Mucosa of descending colon (tissue), 3 donors: ENCODE measurements at regions not wholly inside any gene's neighbourhood (a gene's known extent, or its start where the extent isn't known, plus 50 kb on each side); places are given as distances from the start of the nearest gene placed in this dataset.

Experiments
- ATAC-seq: fragments of 200-7000 bp; cut with Tn5 transposase; one replicate; pipeline ENCODE4 v1.9.1; 2020; ENCODE audit warnings: mild to moderate bottlenecking, moderate library complexity
- DNase-seq, 3 donors: peaks; one replicate each; pipeline ENCODE4 v3.0.0-alpha.2; 2020
- H3K36me3 ChIP-seq: fragments of 200-600 bp; one replicate; pipeline ENCODE4 v1.8.0; 2021; ENCODE audit warnings: low read depth, mild to moderate bottlenecking
- H3K4me1 ChIP-seq: fragments of 200-600 bp; one replicate; pipeline ENCODE4 v1.8.0; 2021; ENCODE audit warnings: low read depth, mild to moderate bottlenecking
- H3K4me3 ChIP-seq: fragments of 200-600 bp; one replicate; pipeline ENCODE4 v1.8.0; 2021; ENCODE audit warnings: mild to moderate bottlenecking
- H3K9me3 ChIP-seq: fragments of 200-600 bp; one replicate; pipeline ENCODE4 v1.8.0; 2021; ENCODE audit warnings: mild to moderate bottlenecking
- CTCF ChIP-seq: fragments of 200-600 bp; IDR thresholded peaks from one replicate; pipeline ENCODE4 v1.8.0; 2022; ENCODE audit warnings: antibody characterized with exemption, mild to moderate bottlenecking
- intact Hi-C, 2 donors: fragments of 100-400 bp; cut with DNase I in 1 of 2; cut with micrococcal nuclease in 1 of 2; formaldehyde crosslinking; loops; one replicate each; pipeline versions ENCODE4 v1.11.0 to v1.11.1; 2022; cut with DNase I, micrococcal nuclease
- donor health status: DM: no; HTN: no; CAD: no; lungs with moderate emphysema.
- donor health status: DM: no; HTN: no; CAD: no.
- donor health status: DM: no; HTN: yes; CAD: no.

GRCh38 chr5:111968459-111968858 is 211.5 kb upstream of the NREP start:
- DNase-seq (no peak), ATAC-seq (no peak)
- Histone ChIP-seq H3K9me3 (no peaks in the 10 kb centered on the region), H3K36me3 (no peaks in the 10 kb centered on the region), H3K4me3 (no peak overlapping the region), H3K4me1 (no peaks in the 10 kb centered on the region)
- intact Hi-C loops: no loop called here
- no peak for TF ChIP-seq CTCF

- H3K4me1 ChIP-seq: no peaks in the 10 kb centered on the region
- H3K9me3 ChIP-seq: no peaks in the 10 kb centered on the region
- ATAC-seq (no peak), DNase-seq (peak in 1 of 3 donors; percentile 41)
- no peak for TF ChIP-seq CTCF
- intact Hi-C loops: no loop called here
- H3K4me3 ChIP-seq: no peak overlapping the region
- H3K36me3 ChIP-seq: no peaks in the 10 kb centered on the region
Measured at GRCh38 chr5:111967463-111967862, 210.5 kb upstream of the NREP start.

GRCh38 chr5:111966290-111966689 is 209.3 kb upstream of the NREP start:
- intact Hi-C loops: no loop called here
- no peaks in the 10 kb centered on the region for H3K36me3 ChIP-seq

GRCh38 chr5:111963555-111963954 is 206.6 kb upstream of the NREP start:
- Histone ChIP-seq H3K36me3 (no peaks in the 10 kb centered on the region), H3K9me3 (no peaks in the 10 kb centered on the region), H3K4me3 (no peak overlapping the region), H3K4me1 (no peaks in the 10 kb centered on the region)
- intact Hi-C loops: no loop called here
- TF ChIP-seq CTCF: no peak
- ATAC-seq (no peak), DNase-seq (no peak)

More at GRCh38 chr5:111966290-111966689, 209.3 kb upstream of the NREP start:
- DNase-seq (no peak), ATAC-seq (no peak)
- no peak overlapping the region for H3K4me3 ChIP-seq
- no peaks in the 10 kb centered on the region for H3K4me1 ChIP-seq
- no peak for TF ChIP-seq CTCF
- H3K9me3 ChIP-seq: no peaks in the 10 kb centered on the region

GRCh38 chr5:111962906-111963305 is 205.9 kb upstream of the NREP start:
- no peaks in the 10 kb centered on the region for H3K9me3 ChIP-seq
- no peak for ATAC-seq
- no peak for DNase-seq
- intact Hi-C loops: no loop called here
- H3K4me3 ChIP-seq: no peak overlapping the region
- no peaks in the 10 kb centered on the region for H3K36me3 ChIP-seq
- no peaks in the 10 kb centered on the region for H3K4me1 ChIP-seq
- TF ChIP-seq CTCF: no peak

GRCh38 chr5:111961862-111962261 is 204.9 kb upstream of the NREP start:
- no peak overlapping the region for H3K4me3 ChIP-seq
- intact Hi-C loops: no loop called here
- no peaks in the 10 kb centered on the region for H3K4me1 ChIP-seq
- no peak for TF ChIP-seq CTCF
- no peaks in the 10 kb centered on the region for H3K36me3 ChIP-seq
- DNase-seq (no peak), ATAC-seq (no peak)
- H3K9me3 ChIP-seq: no peaks in the 10 kb centered on the region
